Right lobe of liver (tissue), 4 donors: ENCODE measurements at regions not wholly inside any gene's neighbourhood (a gene's known extent, or its start where the extent isn't known, plus 50 kb on each side); places are given as distances from the start of the nearest gene placed in this dataset.

Experiments
- POLR2A ChIP-seq: fragments of 450-650 bp; IDR thresholded peaks from one replicate; pipeline ENCODE4 v1.6.1; 2017; ENCODE audit warnings: antibody characterized with exemption, mild to moderate bottlenecking
- TF ChIP-seq, protein P1 (sequence below), 4 donors: fragments of 200-600 bp in 3 of 4; fragments of 450-650 bp in 1 of 4; IDR thresholded peaks; one replicate each; pipeline versions ENCODE4 v1.5.1 to v1.8.0; 2016 to 2022; ENCODE audit warnings: antibody characterized with exemption in 4 of 4, mild to moderate bottlenecking in 2 of 4
- donor health status: DM: no; HTN: no; CAD: no.
- donor health status: DM: no; HTN: no; CAD: no.
- donor health status: DM: no; HTN: yes; CAD: no.

- TF ChIP-seq, protein P1, sequence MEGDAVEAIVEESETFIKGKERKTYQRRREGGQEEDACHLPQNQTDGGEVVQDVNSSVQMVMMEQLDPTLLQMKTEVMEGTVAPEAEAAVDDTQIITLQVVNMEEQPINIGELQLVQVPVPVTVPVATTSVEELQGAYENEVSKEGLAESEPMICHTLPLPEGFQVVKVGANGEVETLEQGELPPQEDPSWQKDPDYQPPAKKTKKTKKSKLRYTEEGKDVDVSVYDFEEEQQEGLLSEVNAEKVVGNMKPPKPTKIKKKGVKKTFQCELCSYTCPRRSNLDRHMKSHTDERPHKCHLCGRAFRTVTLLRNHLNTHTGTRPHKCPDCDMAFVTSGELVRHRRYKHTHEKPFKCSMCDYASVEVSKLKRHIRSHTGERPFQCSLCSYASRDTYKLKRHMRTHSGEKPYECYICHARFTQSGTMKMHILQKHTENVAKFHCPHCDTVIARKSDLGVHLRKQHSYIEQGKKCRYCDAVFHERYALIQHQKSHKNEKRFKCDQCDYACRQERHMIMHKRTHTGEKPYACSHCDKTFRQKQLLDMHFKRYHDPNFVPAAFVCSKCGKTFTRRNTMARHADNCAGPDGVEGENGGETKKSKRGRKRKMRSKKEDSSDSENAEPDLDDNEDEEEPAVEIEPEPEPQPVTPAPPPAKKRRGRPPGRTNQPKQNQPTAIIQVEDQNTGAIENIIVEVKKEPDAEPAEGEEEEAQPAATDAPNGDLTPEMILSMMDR (IDR thresholded peaks at IDR 0.05) = no peak
- TF ChIP-seq POLR2A = no peak
Measured at GRCh38 chr3:22665528-22665927, 537.6 kb upstream of the UBE2E2 start.
